GM19351 (cell line): ENCODE measurements at regions not wholly inside any gene's neighbourhood (a gene's known extent, or its start where the extent isn't known, plus 50 kb on each side); places are given as distances from the start of the nearest gene placed in this dataset.
"Not testable (repeated sequence)": the region's sequence is repeated elsewhere in the genome, so short reads cannot be mapped to it uniquely, and the experiment has no call there.

ENCODE experiments used
- ATAC-seq: cut with Tn5 transposase; IDR thresholded peaks from one replicate; pipeline ENCODE4 v1.9.1; 2021; ENCODE audit warnings: mild to moderate bottlenecking, moderate library complexity; ENCODE audit not compliant: unreplicated experiment

DNA sequence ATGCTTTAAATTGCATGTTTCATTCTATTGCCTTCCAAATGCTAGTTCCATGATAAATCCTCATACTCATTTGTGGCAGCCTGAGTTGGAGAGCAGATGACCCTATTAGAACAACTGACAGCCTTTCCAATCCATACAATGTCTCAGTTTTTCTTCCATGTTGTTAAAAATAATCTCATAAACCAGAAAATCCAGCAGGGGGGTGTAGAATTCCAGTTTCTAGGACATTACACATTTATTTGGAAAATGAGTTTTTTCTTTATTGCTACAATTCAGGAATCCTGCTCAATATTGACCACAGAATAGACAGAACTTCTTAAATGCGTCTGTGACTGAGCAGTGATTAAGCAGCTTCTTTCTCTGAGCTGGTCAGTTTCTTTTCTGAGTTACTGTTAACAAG lies 174.2 kb upstream of the ATP10A start:
- ATAC-seq = no peak

- ATAC-seq = no peak
Observed at GRCh38 chr15:26033493-26033892, 170.4 kb upstream of the ATP10A start.

DNA sequence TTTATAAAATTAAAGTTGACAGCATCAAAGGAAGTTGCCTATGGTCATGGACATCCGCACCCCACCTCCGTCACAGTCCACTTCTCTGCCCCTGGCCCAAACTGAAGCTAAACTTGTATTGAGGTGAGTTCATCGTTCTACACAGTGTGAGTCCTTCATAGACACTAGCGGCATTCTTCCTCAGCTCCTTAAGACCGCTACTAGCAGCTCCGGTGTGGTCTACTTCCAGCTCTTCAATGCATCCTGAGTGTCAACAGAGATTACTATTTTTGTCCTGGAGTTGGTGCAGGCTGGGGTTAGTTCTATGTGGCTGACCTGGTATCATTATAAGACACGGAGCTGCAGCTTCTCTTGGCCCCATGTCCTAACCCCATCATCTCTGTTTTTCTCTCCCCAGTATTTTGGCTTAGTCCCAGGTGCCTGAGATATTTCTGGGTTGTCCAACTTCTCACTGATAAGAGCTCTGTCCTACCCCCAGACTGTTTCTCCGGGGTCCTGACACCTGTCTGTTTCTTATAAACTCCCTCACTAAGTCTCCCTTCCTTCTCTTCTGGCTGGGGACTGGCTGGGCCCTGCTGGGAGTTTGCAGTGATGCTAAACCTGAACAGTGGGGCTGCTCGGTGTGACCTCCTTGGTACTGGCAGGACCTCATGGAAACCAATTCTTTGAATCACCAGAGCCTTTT lies 169.2 kb upstream of the ATP10A start:
- ATAC-seq = no peak

GRCh38 chr15:26029586-26029985 lies 166.5 kb upstream of the ATP10A start:
- ATAC-seq = not testable (repeated sequence)

- no peak for ATAC-seq
Observed at GRCh38 chr15:26029146-26029545, 166.0 kb upstream of the ATP10A start.

GRCh38 chr15:26028086-26028740 lies 165.1 kb upstream of the ATP10A start:
- no peak for ATAC-seq

GRCh38 chr15:26026671-26027070 lies 163.5 kb upstream of the ATP10A start:
- not testable (repeated sequence) for ATAC-seq

DNA sequence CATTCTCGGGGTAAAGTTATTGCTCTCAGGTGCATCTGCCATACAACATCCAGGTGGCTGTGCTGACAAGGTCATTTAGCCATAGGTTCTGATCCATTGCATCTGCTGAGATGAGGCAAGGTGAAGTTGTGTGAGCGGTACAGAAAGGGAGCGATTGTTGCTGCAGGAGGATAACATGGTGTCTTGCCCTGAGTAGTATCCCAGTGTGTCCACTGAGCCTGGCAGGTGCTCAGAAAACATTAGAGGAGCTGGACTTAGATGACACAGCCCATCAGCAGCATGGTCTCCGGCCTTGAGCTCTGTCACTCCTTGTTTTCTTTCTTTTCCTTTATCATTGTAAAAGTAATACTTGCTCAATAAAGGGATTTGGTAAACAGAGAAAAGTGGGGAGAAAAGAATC lies 161.1 kb upstream of the ATP10A start:
- no peak for ATAC-seq

- ATAC-seq = no peak
Observed at GRCh38 chr15:26023691-26024090, 160.6 kb upstream of the ATP10A start.

GRCh38 chr15:26023231-26023630 lies 160.1 kb upstream of the ATP10A start:
- no peak for ATAC-seq

DNA sequence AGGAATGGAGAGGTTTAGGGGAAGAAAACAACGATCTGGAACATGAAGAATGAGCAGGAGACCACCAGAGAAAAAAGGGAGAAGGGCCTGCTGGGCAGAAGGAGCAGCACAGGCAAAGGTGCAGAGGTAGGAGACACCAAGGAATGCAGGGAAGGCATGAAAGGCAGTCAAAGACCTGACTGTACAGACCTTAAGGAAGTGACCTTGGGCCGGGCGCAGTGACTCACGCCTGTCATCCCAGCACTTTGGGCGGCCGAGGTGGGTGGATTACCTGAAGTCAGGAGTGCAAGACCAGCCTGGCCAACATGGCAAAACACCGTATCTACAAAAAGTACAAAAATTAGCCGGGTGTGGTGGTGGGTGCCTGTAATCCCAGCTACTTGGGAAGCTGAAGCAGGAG lies 157.7 kb upstream of the ATP10A start:
- no peak for ATAC-seq

DNA sequence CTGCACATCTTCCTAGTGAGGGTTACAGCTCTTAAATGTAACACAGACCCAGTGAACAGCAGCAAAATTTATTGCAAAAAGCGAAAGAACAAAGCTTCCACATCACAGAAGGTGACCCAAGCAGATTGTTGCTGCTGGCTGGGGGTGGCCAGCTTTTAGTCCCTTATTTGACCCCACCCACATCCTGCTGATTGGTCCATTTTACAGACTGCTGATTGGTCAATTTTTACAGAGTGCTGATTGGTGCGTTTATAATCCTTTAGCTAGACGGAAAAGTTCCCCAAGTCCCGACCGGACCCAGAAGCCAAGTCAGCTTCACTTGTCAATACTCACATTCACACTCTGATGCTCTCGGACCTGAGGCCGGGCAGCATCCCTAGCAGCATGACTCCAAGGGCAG lies 154.5 kb upstream of the ATP10A start:
- ATAC-seq = no peak

GRCh38 chr15:26015516-26016075 lies 152.5 kb upstream of the ATP10A start:
- no peak for ATAC-seq

DNA sequence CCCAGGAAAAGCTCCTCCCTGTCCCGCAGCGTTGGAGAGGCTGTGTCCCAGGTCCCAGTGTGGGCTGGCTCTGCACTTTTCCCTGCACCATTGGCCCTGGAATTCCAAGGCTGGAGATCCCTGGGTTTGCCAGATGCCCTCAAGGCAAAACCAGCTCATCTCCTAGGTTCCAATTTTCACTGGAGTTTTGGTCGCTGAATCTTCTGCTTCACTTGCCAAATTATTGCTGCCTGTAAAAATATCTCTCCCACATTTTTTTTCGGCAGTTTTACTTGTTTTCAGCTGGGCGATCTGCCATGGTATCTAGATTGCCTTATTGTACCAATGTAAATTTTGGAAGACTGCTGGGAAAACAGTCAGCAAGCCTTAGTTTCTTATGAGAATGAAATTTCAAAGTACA lies 150.9 kb upstream of the ATP10A start:
- no peak for ATAC-seq

- no peak for ATAC-seq
Observed at GRCh38 chr15:26011916-26012315, 148.8 kb upstream of the ATP10A start.

DNA sequence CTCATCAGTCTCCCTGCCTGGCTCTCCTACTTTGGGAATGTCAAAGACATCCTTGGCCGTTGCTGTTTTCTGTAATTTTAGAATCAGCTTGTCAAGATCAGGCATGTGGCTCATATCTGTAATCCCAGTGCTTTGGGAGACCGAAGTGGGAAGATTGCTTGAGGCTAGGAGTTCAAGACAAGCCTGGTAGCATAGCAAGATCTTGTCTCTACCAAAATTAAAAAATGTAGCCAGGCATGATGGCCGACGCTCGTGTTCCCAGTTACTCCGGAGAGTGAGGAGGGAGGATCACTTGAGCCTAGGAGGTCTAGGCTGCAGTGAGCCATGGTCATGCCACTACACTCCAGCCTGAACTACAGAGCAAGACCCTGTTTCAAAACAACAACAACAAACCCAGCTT lies 144.0 kb upstream of the ATP10A start:
- no peak for ATAC-seq

DNA sequence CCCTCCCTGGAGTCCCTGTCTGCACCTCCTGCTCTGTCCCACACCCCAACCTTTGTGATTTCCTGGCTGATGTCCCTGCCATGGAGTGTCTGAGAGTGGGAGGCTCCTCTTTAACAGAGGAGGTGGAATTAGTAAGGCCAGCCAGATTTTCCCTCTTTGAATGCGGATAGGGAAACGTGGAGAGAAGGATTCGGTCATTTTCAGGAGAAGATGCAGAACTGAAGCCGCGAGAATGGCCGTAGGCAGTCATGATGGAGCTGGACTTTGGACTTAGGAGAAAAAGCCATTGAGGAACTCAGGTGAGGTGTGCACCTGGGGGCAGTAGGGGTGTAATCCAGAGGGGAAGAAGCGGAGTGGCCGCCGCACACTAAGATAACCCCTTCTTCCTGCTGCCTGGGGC lies 138.1 kb upstream of the ATP10A start:
- no peak for ATAC-seq

GRCh38 chr15:25993506-25993905 lies 130.4 kb upstream of the ATP10A start:
- ATAC-seq = no peak

DNA sequence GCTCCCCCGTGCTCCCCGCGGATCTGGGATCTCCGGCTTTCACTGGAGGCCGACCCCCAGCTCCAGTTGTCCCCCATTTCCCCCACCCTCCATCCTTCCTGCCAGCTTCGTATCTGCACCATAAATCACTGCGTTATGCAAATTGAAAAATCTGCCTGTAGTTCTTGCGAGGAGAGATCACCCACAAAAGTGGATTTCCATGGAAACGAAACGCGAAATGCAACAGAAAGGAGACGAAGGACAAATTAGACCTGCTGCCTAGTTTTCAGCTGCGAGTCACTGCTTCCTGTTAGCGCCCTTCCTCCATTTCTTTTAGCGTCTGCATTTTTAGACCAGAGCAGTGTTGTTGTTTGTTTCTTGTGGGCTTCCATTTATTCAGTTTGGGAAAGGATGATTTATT lies 127.1 kb upstream of the ATP10A start:
- no peak for ATAC-seq

GRCh38 chr15:25989327-25989726 lies 126.2 kb upstream of the ATP10A start:
- no peak for ATAC-seq

GRCh38 chr15:25988716-25989115 lies 125.6 kb upstream of the ATP10A start:
- not testable (repeated sequence) for ATAC-seq

GRCh38 chr15:25987638-25988037 lies 124.5 kb upstream of the ATP10A start:
- no peak for ATAC-seq
